B cell (primary cell): ENCODE measurements at regions not wholly inside any gene's neighbourhood (a gene's known extent, or its start where the extent isn't known, plus 50 kb on each side); places are given as distances from the start of the nearest gene placed in this dataset.

Source experiments
- ATAC-seq: fragments of 200-7000 bp; cut with Tn5 transposase; one replicate; pipeline ENCODE4 v1.10.0; 2021; ENCODE audit warnings: low read depth, mild to moderate bottlenecking, moderate number of reproducible peaks, moderate library complexity
- CTCF ChIA-PET: fragments of 350-600 bp; sonication (Branson Sonifier 250); formaldehyde crosslinking; loops from one replicate; lab custom pipeline; 2021; ENCODE audit warnings: antibody characterized with exemption, inconsistent platforms; lab: Charles Lee
- POLR2A ChIA-PET: fragments of 350-600 bp; sonication (Branson Sonifier 250); formaldehyde crosslinking; loops from one replicate; lab custom pipeline; 2021; ENCODE audit warnings: antibody characterized with exemption; lab: Charles Lee
- DNase-seq: peaks from one replicate; pipeline ENCODE4 v3.0.0; 2013
- H2AFZ ChIP-seq: 2 replicates; pipeline ENCODE4 v1.6.1; 2012; ENCODE audit warnings: mild to moderate bottlenecking, low read depth, low read length; ENCODE audit not compliant: insufficient read depth, poor library complexity, severe bottlenecking
- H3K27ac ChIP-seq, 2 donors: 1 replicate in 1 of 2; 2 replicates in 1 of 2; pipeline ENCODE4 v1.5.1; 2012 to 2013; ENCODE audit warnings: low read length in 2 of 2, mild to moderate bottlenecking in 2 of 2, moderate library complexity in 1 of 2
- H3K27me3 ChIP-seq, 4 experiments: fragments of 200-600 bp in 1 of 4; sonication (generic) in 1 of 4; replicated peaks in 1 of 4; 1 replicate in 2 of 4; 2 replicates in 2 of 4; pipeline versions ENCODE4 v1.6.1 to v1.7.0; 2013 to 2016; ENCODE audit warnings: low read length in 3 of 4, mild to moderate bottlenecking in 2 of 4, mixed read lengths in 1 of 4, moderate library complexity in 1 of 4; ENCODE audit not compliant: insufficient read depth in 4 of 4, control insufficient read depth in 3 of 4; ENCODE audit errors: control extremely low read depth in 1 of 4
- H3K36me3 ChIP-seq, 2 experiments: replicated peaks in 1 of 2; 1 replicate in 1 of 2; 2 replicates in 1 of 2; pipeline versions ENCODE4 v1.6.1 to v1.7.1; 2013; ENCODE audit warnings: low read length in 1 of 2; ENCODE audit not compliant: insufficient read depth in 2 of 2, control insufficient read depth in 1 of 2; ENCODE audit errors: control extremely low read depth in 1 of 2, extremely low read depth in 1 of 2
- H3K4me1 ChIP-seq, 2 donors: fragments of 200-600 bp in 1 of 2; sonication (generic) in 1 of 2; 1 replicate in 1 of 2; 2 replicates in 1 of 2; pipeline versions ENCODE4 v1.5.1 to v1.6.1; 2013 to 2017; ENCODE audit warnings: low read length in 2 of 2; ENCODE audit not compliant: control insufficient read depth in 2 of 2, insufficient read depth in 2 of 2
- H3K4me2 ChIP-seq: replicated peaks from 2 replicates; pipeline ENCODE3; 2012; ENCODE audit warnings: mild to moderate bottlenecking, low read depth, low read length; ENCODE audit not compliant: poor library complexity, severe bottlenecking
- H3K4me3 ChIP-seq, 5 experiments: fragments of 200-600 bp in 1 of 5; sonication (generic) in 1 of 5; 1 replicate in 3 of 5; 2 replicates in 2 of 5; pipeline versions ENCODE4 v1.5.1 to v1.7.0; 2011 to 2016; ENCODE audit warnings: low read length in 4 of 5, mild to moderate bottlenecking in 4 of 5, low read depth in 2 of 5, control low read depth in 1 of 5, moderate library complexity in 1 of 5; ENCODE audit not compliant: insufficient read depth in 1 of 5; ENCODE audit errors: control extremely low read depth in 1 of 5, extremely low read depth in 1 of 5
- H3K79me2 ChIP-seq: fragments of 200-600 bp; sonication (generic); one replicate; pipeline ENCODE4 v1.6.0; 2016; ENCODE audit warnings: low read length; ENCODE audit not compliant: control insufficient read depth, insufficient read depth
- H3K9ac ChIP-seq: fragments of 200-600 bp; sonication (generic); 2 replicates; pipeline ENCODE4 v1.6.1; 2017; ENCODE audit warnings: mild to moderate bottlenecking, low read length, moderate library complexity
- H3K9me3 ChIP-seq, 3 donors: one replicate each; pipeline versions ENCODE4 v1.6.1 to v1.7.1; 2013; ENCODE audit warnings: low read length in 2 of 3; ENCODE audit not compliant: control insufficient read depth in 2 of 3, insufficient read depth in 1 of 3; ENCODE audit errors: control extremely low read depth in 1 of 3
- H4K20me1 ChIP-seq: 2 replicates; pipeline ENCODE4 v1.6.0; 2012; ENCODE audit warnings: mild to moderate bottlenecking, low read length; ENCODE audit not compliant: insufficient read depth, control insufficient read depth, poor library complexity, severe bottlenecking
- H3K27ac Mint-ChIP-seq: one replicate; pipeline ENCODE4 v1.8.0; 2021; ENCODE audit warnings: mixed read lengths
- H3K27me3 Mint-ChIP-seq: one replicate; pipeline ENCODE4 v1.8.0; 2021; ENCODE audit warnings: mixed read lengths
- H3K4me1 Mint-ChIP-seq: one replicate; pipeline ENCODE4 v1.8.0; 2021; ENCODE audit warnings: mixed read lengths
- H3K4me3 Mint-ChIP-seq: one replicate; pipeline ENCODE4 v1.8.0; 2021; ENCODE audit warnings: mixed read lengths
- H3K9me3 Mint-ChIP-seq: one replicate; pipeline ENCODE4 v1.8.0; 2022; ENCODE audit warnings: mixed read lengths; ENCODE audit not compliant: insufficient read depth
- CTCF ChIP-seq: fragments of 200-600 bp; IDR thresholded peaks from one replicate; pipeline ENCODE4 v1.8.0; 2022; ENCODE audit warnings: antibody characterized with exemption, mild to moderate bottlenecking
- EZH2 ChIP-seq: IDR thresholded peaks from 2 replicates; pipeline ENCODE4 v1.6.1; 2012; ENCODE audit warnings: borderline replicate concordance, low read depth, mild to moderate bottlenecking, moderate library complexity, low read length; ENCODE audit not compliant: insufficient read depth, poor library complexity, severe bottlenecking
- WGBS: methylation state at CpG from one replicate; pipeline ENCODE4 v1.1.5; 2013; ENCODE audit warnings: missing lambda C conversion rate; ENCODE audit not compliant: insufficient coverage; 5-methylcytosine and 5-hydroxymethylcytosine counted together
- intact Hi-C: fragments of 100-400 bp; cut with micrococcal nuclease; formaldehyde crosslinking; loops from one replicate; pipeline ENCODE4 v1.10.0; 2022

GRCh38 chr10:45202242-45202641, 113.2 kb downstream of the OR13A1 start:
- Histone ChIP-seq H3K79me2 (no peaks in the 10 kb centered on the region), H3K36me3 (no peaks in the 10 kb centered on the region), H3K27me3 (no peaks in the 10 kb centered on the region), H3K9me3 (peaks cover 0 to 9% (median 0%) of the 10 kb centered on the region in 3 donors), H3K27ac (no peak overlapping the region), H3K9ac (no peak overlapping the region), H3K4me1 (no peaks in the 10 kb centered on the region), H3K4me2 (no peak overlapping the region), H4K20me1 (no peaks in the 10 kb centered on the region), H2AFZ (no peak overlapping the region), H3K4me3 (no peak overlapping the region)
- TF ChIP-seq EZH2 (no peak), CTCF (no peak)
- DNase-seq (no peak), ATAC-seq (no peak)
- ChIA-PET CTCF (no interaction called here), POLR2A (no interaction called here)
- Mint-ChIP-seq H3K9me3 (no peaks in the 10 kb centered on the region), H3K27ac (no peak overlapping the region), H3K4me1 (no peaks in the 10 kb centered on the region), H3K27me3 (peaks cover 10% of the 10 kb centered on the region), H3K4me3 (no peak overlapping the region)
- intact Hi-C loops, result no loop called here
- WGBS, result 90% methylated on average over 2 of the region's 4 CpGs

- H4K20me1 ChIP-seq, result no peaks in the 10 kb centered on the region
- H3K79me2 ChIP-seq, result no peaks in the 10 kb centered on the region
- H3K4me3 Mint-ChIP-seq, result no peak overlapping the region
- H3K4me3 ChIP-seq, result no peak overlapping the region
- H3K27ac Mint-ChIP-seq, result no peak overlapping the region
- H3K27ac ChIP-seq, result no peak overlapping the region
- intact Hi-C loops, result no loop called here
- no peak overlapping the region for H3K4me2 ChIP-seq
- CTCF ChIA-PET, result no interaction called here
- DNase-seq, result no peak
- H3K9me3 Mint-ChIP-seq, result no peaks in the 10 kb centered on the region
- H3K4me1 Mint-ChIP-seq, result no peaks in the 10 kb centered on the region
- peaks cover 0 to 4% (median 1%) of the 10 kb centered on the region in 4 experiments for H3K27me3 ChIP-seq
- no peaks in the 10 kb centered on the region for H3K4me1 ChIP-seq
- peaks cover 29% of the 10 kb centered on the region for H3K27me3 Mint-ChIP-seq
- no peak overlapping the region for H2AFZ ChIP-seq
- TF ChIP-seq EZH2 (no peak), CTCF (no peak)
- H3K36me3 ChIP-seq, result no peaks in the 10 kb centered on the region
- no peak for ATAC-seq
- no peak overlapping the region for H3K9ac ChIP-seq
- POLR2A ChIA-PET, result no interaction called here
- H3K9me3 ChIP-seq, result peaks cover 0 to 1% (median 0%) of the 10 kb centered on the region in 3 donors
- WGBS, result 92% methylated on average over 30 of the region's 30 CpGs
These were observed 110.2 kb downstream of the OR13A1 start for GRCh38 chr10:45204954-45205775.
